GM23338 (cell line): ENCODE measurements at regions not wholly inside any gene's neighbourhood (a gene's known extent, or its start where the extent isn't known, plus 50 kb on each side); places are given as distances from the start of the nearest gene placed in this dataset.
A peak's percentile ranks its signal among the peaks of the same experiment; 100 is the strongest.

ENCODE experiments used
- ATAC-seq: fragments of 200-7000 bp; cut with Tn5 transposase; 3 replicates; pipeline ENCODE4 v1.9.1; 2020
- DNase-seq: peaks from one replicate; pipeline ENCODE4 v3.0.0-alpha.2; 2015; ENCODE audit warnings: low spot score
- H2AFZ ChIP-seq: fragments of 200-600 bp; sonication (generic); 2 replicates; pipeline ENCODE4 v1.8.0; 2016; ENCODE audit warnings: antibody characterized with exemption, mild to moderate bottlenecking, moderate library complexity
- H3F3A ChIP-seq: fragments of 200-600 bp; sonication (generic); replicated peaks from 2 replicates; pipeline ENCODE4 v1.8.0; 2017; ENCODE audit warnings: antibody characterized with exemption, mixed run types, low read depth
- H3K27ac ChIP-seq: fragments of 200-600 bp; sonication (generic); 2 replicates; pipeline ENCODE4 v1.6.1; 2016; ENCODE audit warnings: low read depth
- H3K27me3 ChIP-seq: fragments of 200-600 bp; sonication (generic); 2 replicates; pipeline ENCODE4 v1.8.0; 2016; ENCODE audit warnings: mild to moderate bottlenecking, mixed run types, moderate library complexity; ENCODE audit not compliant: insufficient read depth
- H3K36me3 ChIP-seq: fragments of 200-600 bp; sonication (generic); 2 replicates; pipeline ENCODE4 v1.8.0; 2016; ENCODE audit warnings: mild to moderate bottlenecking; ENCODE audit not compliant: insufficient read depth
- H3K4me1 ChIP-seq: fragments of 200-600 bp; sonication (generic); 2 replicates; pipeline ENCODE4 v1.8.0; 2016; ENCODE audit warnings: mild to moderate bottlenecking, moderate library complexity; ENCODE audit not compliant: insufficient read depth
- H3K4me2 ChIP-seq: fragments of 200-600 bp; sonication (generic); 2 replicates; pipeline ENCODE4 v1.7.1; 2017; ENCODE audit warnings: mixed run types
- H3K4me3 ChIP-seq: fragments of 200-600 bp; sonication (generic); 2 replicates; pipeline ENCODE4 v1.6.1; 2016; ENCODE audit warnings: mixed run types
- H3K79me2 ChIP-seq: fragments of 200-600 bp; sonication (generic); replicated peaks from 2 replicates; pipeline ENCODE4 v1.8.0; 2017; ENCODE audit warnings: mild to moderate bottlenecking; ENCODE audit not compliant: insufficient read depth
- H3K9me2 ChIP-seq: fragments of 200-600 bp; sonication (generic); 2 replicates; pipeline ENCODE4 v1.8.0; 2017; ENCODE audit not compliant: insufficient read depth
- H4K20me1 ChIP-seq: fragments of 200-600 bp; sonication (generic); replicated peaks from 2 replicates; pipeline ENCODE4 v1.8.0; 2017; ENCODE audit warnings: mild to moderate bottlenecking; ENCODE audit not compliant: insufficient read depth
- H3K27ac Mint-ChIP-seq: 2 replicates; pipeline ENCODE4 v1.8.0; 2020; ENCODE audit warnings: inconsistent platforms, mild to moderate bottlenecking, moderate library complexity, mixed read lengths
- H3K27me3 Mint-ChIP-seq: 3 replicates; pipeline ENCODE4 v1.8.0; 2022; ENCODE audit warnings: low read depth, mild to moderate bottlenecking, moderate library complexity, mixed read lengths, inconsistent platforms; ENCODE audit not compliant: insufficient read depth, poor library complexity
- H3K36me3 Mint-ChIP-seq: 3 replicates; pipeline ENCODE4 v1.8.0; 2021; ENCODE audit warnings: low read depth, mild to moderate bottlenecking, inconsistent platforms, moderate library complexity, mixed read lengths
- H3K4me1 Mint-ChIP-seq: 3 replicates; pipeline ENCODE4 v1.8.0; 2020; ENCODE audit warnings: mild to moderate bottlenecking, inconsistent platforms, mixed read lengths
- H3K4me3 Mint-ChIP-seq: 3 replicates; pipeline ENCODE4 v1.8.0; 2021; ENCODE audit warnings: moderate library complexity, mild to moderate bottlenecking, inconsistent platforms, mixed read lengths
- H3K9me3 Mint-ChIP-seq: 3 replicates; pipeline ENCODE4 v1.8.0; 2020; ENCODE audit warnings: moderate library complexity, mild to moderate bottlenecking, inconsistent platforms, mixed read lengths
- CTCF ChIP-seq, 2 experiments: fragments of 200-600 bp in 1 of 2; sonication (generic) in 1 of 2; conservative IDR thresholded peaks; 2 replicates each; pipeline versions ENCODE4 v1.5.1 to v1.6.1; 2016 to 2017; ENCODE audit warnings: antibody characterized with exemption in 2 of 2, low read depth in 2 of 2, mild to moderate bottlenecking in 2 of 2, moderate library complexity in 1 of 2
- EZH2 ChIP-seq: fragments of 200-600 bp; sonication (generic); IDR thresholded peaks from one replicate; pipeline ENCODE4 v1.8.0; 2017; ENCODE audit warnings: antibody characterized with exemption, mild to moderate bottlenecking, low read depth; ENCODE audit not compliant: unreplicated experiment
- JUNB ChIP-seq: IDR thresholded peaks from one replicate; pipeline ENCODE4 v1.6.1; 2016; ENCODE audit warnings: antibody characterized with exemption; ENCODE audit not compliant: unreplicated experiment
- POLR2AphosphoS5 ChIP-seq: IDR thresholded peaks from 2 replicates; pipeline ENCODE4 v1.6.1; 2016; ENCODE audit warnings: antibody characterized with exemption, low read depth
- ZNF114 ChIP-seq: fragments of 250-450 bp; sonication (Bioruptor Pico); IDR thresholded peaks from 2 replicates; pipeline ENCODE4 v1.5.0; 2020; ENCODE audit warnings: mild to moderate bottlenecking, moderate library complexity
- ZNF462 ChIP-seq: fragments of 250-450 bp; sonication (Bioruptor Pico); IDR thresholded peaks from 2 replicates; pipeline ENCODE4 v1.5.0; 2020; ENCODE audit warnings: mild to moderate bottlenecking, moderate library complexity

GRCh38 chr15:26144836-26145235 lies 281.7 kb upstream of the ATP10A start (continued):
- no peak for TF ChIP-seq ZNF462 (CRISPR knock-in tag)

- no peak overlapping the region for H3K27ac Mint-ChIP-seq
- Histone ChIP-seq H3K4me3 (no peak overlapping the region), H3K27ac (no peak overlapping the region), H4K20me1 (no peaks in the 10 kb centered on the region), H3K9me2 (peaks cover 17% of the 10 kb centered on the region), H3K36me3 (no peaks in the 10 kb centered on the region), H3K4me1 (no peaks in the 10 kb centered on the region), H3K79me2 (no peaks in the 10 kb centered on the region), H3K4me2 (no peak overlapping the region), H2AFZ (peak overlapping the region; percentile 35; the same call in 1 of the 2 replicates), H3F3A (no peaks in the 10 kb centered on the region), H3K27me3 (no peaks in the 10 kb centered on the region)
- H3K9me3 Mint-ChIP-seq, result no peaks in the 10 kb centered on the region
- DNase-seq (no peak), ATAC-seq (no peak)
- no peak overlapping the region for H3K4me3 Mint-ChIP-seq
- no peaks in the 10 kb centered on the region for H3K4me1 Mint-ChIP-seq
- H3K27me3 Mint-ChIP-seq, result peaks cover 4% of the 10 kb centered on the region
- no peaks in the 10 kb centered on the region for H3K36me3 Mint-ChIP-seq
- TF ChIP-seq CTCF (conservative IDR thresholded peaks at IDR 0.05; ENCODE audit: low read depth in 2 of 2), result no peak
- TF ChIP-seq EZH2, result no peak
- no peak for TF ChIP-seq JUNB
- no peak for TF ChIP-seq ZNF462 (CRISPR knock-in tag)
- no peak for TF ChIP-seq ZNF114 (CRISPR knock-in tag)
- no peak for TF ChIP-seq POLR2AphosphoS5
Observed at GRCh38 chr15:26143221-26143620, 280.1 kb upstream of the ATP10A start.
